ENCODE measurements at regions not wholly inside any gene's neighbourhood (a gene's known extent, or its start where the extent isn't known, plus 50 kb on each side); places are given as distances from the start of the nearest gene placed in this dataset.

GRCh38 chr14:105840266-105841021, 314.1 kb downstream of the TMEM121 start:
- no peak for TF ChIP-seq RAD21 (IDR thresholded peaks at IDR 0.05; ENCODE audit: low read depth)
- no peak for TF ChIP-seq TAF1 (IDR thresholded peaks at IDR 0.05; ENCODE audit: low read depth)
- no peak for TF ChIP-seq CREB1 (IDR thresholded peaks at IDR 0.05; ENCODE audit: low read depth)
- TF ChIP-seq EP300 (IDR thresholded peaks at IDR 0.05; ENCODE audit: borderline replicate concordance), result no peak
- TF ChIP-seq ZBTB7A (IDR thresholded peaks at IDR 0.05; ENCODE audit: low read depth), result no peak
- no peak for TF ChIP-seq REST (IDR thresholded peaks at IDR 0.05; ENCODE audit: low read depth)
- no peak for TF ChIP-seq NFIC (IDR thresholded peaks at IDR 0.05)
- TF ChIP-seq USF1 (IDR thresholded peaks at IDR 0.05), result no peak
- TF ChIP-seq FOXM1 (IDR thresholded peaks at IDR 0.05; ENCODE audit: borderline replicate concordance, low read depth), result no peak
- no peak for TF ChIP-seq YY1 (IDR thresholded peaks at IDR 0.05; ENCODE audit: low read depth)
- TF ChIP-seq MAX (IDR thresholded peaks at IDR 0.05), result no peak
- no peak for TF ChIP-seq TCF12 (IDR thresholded peaks at IDR 0.05; ENCODE audit: low read depth)
- no peak for TF ChIP-seq CEBPB (IDR thresholded peaks at IDR 0.05)
- TF ChIP-seq EGR1 (IDR thresholded peaks at IDR 0.05), result no peak
- TF ChIP-seq TEAD4 (IDR thresholded peaks at IDR 0.05), result no peak

DNA sequence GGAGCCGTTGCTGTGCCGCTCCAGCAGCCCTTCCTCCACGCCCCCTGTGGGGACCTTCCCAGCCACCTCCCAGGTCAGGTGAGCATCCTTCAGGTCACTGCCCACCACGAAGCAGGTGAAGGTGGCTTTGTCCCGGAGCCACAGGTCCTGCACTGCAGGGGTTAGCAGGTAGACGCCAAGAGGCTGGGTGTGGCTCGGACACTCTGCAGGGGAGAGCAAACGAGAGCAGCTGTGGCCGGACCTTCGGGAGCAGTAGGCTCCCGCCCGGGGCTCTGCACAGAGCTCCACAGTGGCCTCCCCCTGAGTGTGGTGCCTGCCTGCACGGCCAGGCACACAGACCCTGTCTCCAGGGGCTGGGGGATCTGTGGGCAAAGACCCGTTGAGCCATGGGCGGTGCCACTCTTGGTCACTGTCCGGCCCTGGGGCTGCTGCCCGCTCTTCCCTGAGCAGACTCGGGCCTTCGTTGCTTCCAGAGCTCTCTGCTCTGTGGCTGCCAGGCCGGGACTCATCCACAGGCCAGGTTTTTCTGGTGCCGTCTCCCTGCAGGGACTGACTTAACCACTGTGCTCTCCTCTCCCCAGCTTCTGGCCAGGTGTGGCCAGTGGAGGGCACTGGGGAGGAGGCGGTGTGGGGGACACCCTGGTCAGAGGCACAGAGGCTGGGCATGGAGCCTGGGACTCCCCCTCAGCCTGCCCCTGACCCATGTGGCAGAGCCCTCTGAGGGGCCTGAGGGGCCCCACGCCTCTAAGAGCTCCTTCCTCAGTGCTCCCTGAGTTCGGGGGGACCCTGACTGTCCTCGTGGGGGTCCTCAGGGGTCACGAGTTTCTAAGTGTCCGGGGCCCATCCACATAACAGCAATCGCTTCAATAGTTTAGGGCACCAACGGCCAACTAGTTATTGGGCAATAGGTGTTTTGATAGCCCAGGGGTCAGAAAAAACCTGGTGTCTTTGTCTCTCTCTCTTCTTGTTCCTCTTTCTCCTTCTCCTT, 314.9 kb downstream of the TMEM121 start:
- no peak for TF ChIP-seq USF1 (IDR thresholded peaks at IDR 0.05)
- peak; percentile 77 for TF ChIP-seq EP300 (IDR thresholded peaks at IDR 0.05; ENCODE audit: borderline replicate concordance)
- TF ChIP-seq CEBPB (IDR thresholded peaks at IDR 0.05), result peak; percentile 43; the same call in 1 of the 2 replicates
- no peak for TF ChIP-seq REST (IDR thresholded peaks at IDR 0.05; ENCODE audit: low read depth)
- peak; percentile 50 for TF ChIP-seq NFIC (IDR thresholded peaks at IDR 0.05)
- TF ChIP-seq EGR1 (IDR thresholded peaks at IDR 0.05), result no peak
- no peak for TF ChIP-seq ZBTB7A (IDR thresholded peaks at IDR 0.05; ENCODE audit: low read depth)
- no peak for TF ChIP-seq TEAD4 (IDR thresholded peaks at IDR 0.05)
- TF ChIP-seq YY1 (IDR thresholded peaks at IDR 0.05; ENCODE audit: low read depth), result no peak
- no peak for TF ChIP-seq CREB1 (IDR thresholded peaks at IDR 0.05; ENCODE audit: low read depth)
- peak; percentile 25; the same call in 1 of the 2 replicates for TF ChIP-seq MAX (IDR thresholded peaks at IDR 0.05)
- TF ChIP-seq RAD21 (IDR thresholded peaks at IDR 0.05; ENCODE audit: low read depth), result no peak
- no peak for TF ChIP-seq TAF1 (IDR thresholded peaks at IDR 0.05; ENCODE audit: low read depth)
- no peak for TF ChIP-seq FOXM1 (IDR thresholded peaks at IDR 0.05; ENCODE audit: borderline replicate concordance, low read depth)
- TF ChIP-seq TCF12 (IDR thresholded peaks at IDR 0.05; ENCODE audit: low read depth), result peak; percentile 78

- TF ChIP-seq TAF1 (IDR thresholded peaks at IDR 0.05; ENCODE audit: low read depth) (no peak), ZBTB7A (IDR thresholded peaks at IDR 0.05; ENCODE audit: low read depth) (no peak), USF1 (IDR thresholded peaks at IDR 0.05) (no peak), CREB1 (IDR thresholded peaks at IDR 0.05; ENCODE audit: low read depth) (no peak), TEAD4 (IDR thresholded peaks at IDR 0.05) (no peak), NFIC (IDR thresholded peaks at IDR 0.05) (no peak), REST (IDR thresholded peaks at IDR 0.05; ENCODE audit: low read depth) (no peak), EP300 (IDR thresholded peaks at IDR 0.05; ENCODE audit: borderline replicate concordance) (no peak), FOXM1 (IDR thresholded peaks at IDR 0.05; ENCODE audit: borderline replicate concordance, low read depth) (no peak), YY1 (IDR thresholded peaks at IDR 0.05; ENCODE audit: low read depth) (no peak), EGR1 (IDR thresholded peaks at IDR 0.05) (no peak), RAD21 (IDR thresholded peaks at IDR 0.05; ENCODE audit: low read depth) (no peak), MAX (IDR thresholded peaks at IDR 0.05) (no peak), TCF12 (IDR thresholded peaks at IDR 0.05; ENCODE audit: low read depth) (no peak), CEBPB (IDR thresholded peaks at IDR 0.05) (no peak)
Measured at GRCh38 chr14:105842105-105842504, 315.7 kb downstream of the TMEM121 start.
